Neural cell (in vitro differentiated cells): ENCODE measurements at regions not wholly inside any gene's neighbourhood (a gene's known extent, or its start where the extent isn't known, plus 50 kb on each side); places are given as distances from the start of the nearest gene placed in this dataset.
"Not testable (repeated sequence)": the region's sequence is repeated elsewhere in the genome, so short reads cannot be mapped to it uniquely, and the experiment has no call there.

ENCODE experiments used
- EP300 ChIP-seq: fragments of 450-650 bp; conservative IDR thresholded peaks from 2 replicates; pipeline ENCODE4 v1.6.1; 2014; ENCODE audit warnings: antibody characterized with exemption, mild to moderate bottlenecking, moderate library complexity; ENCODE audit not compliant: poor library complexity, severe bottlenecking
- EZH2 ChIP-seq: fragments of 200-600, 300-800 bp; shearing (Covaris generic), sonication (generic); IDR thresholded peaks from 2 replicates; pipeline ENCODE4 v1.6.1; 2014; ENCODE audit warnings: antibody characterized with exemption, low read length, borderline replicate concordance, mild to moderate bottlenecking; ENCODE audit not compliant: insufficient read depth, poor library complexity, severe bottlenecking
- POLR2AphosphoS5 ChIP-seq: IDR thresholded peaks from 2 replicates; pipeline ENCODE4 v1.6.1; 2012
- TAF1 ChIP-seq: IDR thresholded peaks from 2 replicates; pipeline ENCODE4 v1.6.1; 2012; ENCODE audit warnings: low read depth
- TF ChIP-seq, protein P1 (sequence below): fragments of 450-650 bp; IDR thresholded peaks from 2 replicates; pipeline ENCODE4 v1.5.1; 2014; ENCODE audit warnings: antibody characterized with exemption, mild to moderate bottlenecking, moderate library complexity; ENCODE audit not compliant: poor library complexity, severe bottlenecking
- TF ChIP-seq, protein P2 (sequence below): IDR thresholded peaks from 2 replicates; pipeline ENCODE4 v1.6.1; 2012; ENCODE audit warnings: borderline replicate concordance

DNA sequence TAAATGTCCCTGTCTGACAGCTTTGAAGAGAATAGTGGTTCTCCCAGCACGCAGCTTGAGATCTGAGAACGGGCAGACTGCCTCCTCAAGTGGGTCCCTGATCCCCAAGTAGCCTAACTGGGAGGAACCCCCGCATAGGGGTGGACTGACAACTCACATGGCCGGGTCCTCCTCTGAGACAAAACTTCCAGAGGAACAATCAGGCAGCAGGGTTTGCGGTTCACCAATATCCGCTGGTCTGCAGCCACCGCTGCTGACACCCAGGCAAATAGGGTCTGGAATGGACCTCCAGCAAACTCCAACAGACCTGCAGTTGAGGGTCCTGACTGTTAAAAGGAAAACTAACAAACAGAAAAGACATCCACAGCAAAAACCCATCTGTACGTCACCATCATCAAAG, 106.5 kb downstream of the TPBG start:
- not testable (repeated sequence) for TF ChIP-seq TAF1, EZH2, POLR2AphosphoS5, EP300
- TF ChIP-seq, protein P1, sequence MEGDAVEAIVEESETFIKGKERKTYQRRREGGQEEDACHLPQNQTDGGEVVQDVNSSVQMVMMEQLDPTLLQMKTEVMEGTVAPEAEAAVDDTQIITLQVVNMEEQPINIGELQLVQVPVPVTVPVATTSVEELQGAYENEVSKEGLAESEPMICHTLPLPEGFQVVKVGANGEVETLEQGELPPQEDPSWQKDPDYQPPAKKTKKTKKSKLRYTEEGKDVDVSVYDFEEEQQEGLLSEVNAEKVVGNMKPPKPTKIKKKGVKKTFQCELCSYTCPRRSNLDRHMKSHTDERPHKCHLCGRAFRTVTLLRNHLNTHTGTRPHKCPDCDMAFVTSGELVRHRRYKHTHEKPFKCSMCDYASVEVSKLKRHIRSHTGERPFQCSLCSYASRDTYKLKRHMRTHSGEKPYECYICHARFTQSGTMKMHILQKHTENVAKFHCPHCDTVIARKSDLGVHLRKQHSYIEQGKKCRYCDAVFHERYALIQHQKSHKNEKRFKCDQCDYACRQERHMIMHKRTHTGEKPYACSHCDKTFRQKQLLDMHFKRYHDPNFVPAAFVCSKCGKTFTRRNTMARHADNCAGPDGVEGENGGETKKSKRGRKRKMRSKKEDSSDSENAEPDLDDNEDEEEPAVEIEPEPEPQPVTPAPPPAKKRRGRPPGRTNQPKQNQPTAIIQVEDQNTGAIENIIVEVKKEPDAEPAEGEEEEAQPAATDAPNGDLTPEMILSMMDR: not testable (repeated sequence)
- TF ChIP-seq, protein P2, sequence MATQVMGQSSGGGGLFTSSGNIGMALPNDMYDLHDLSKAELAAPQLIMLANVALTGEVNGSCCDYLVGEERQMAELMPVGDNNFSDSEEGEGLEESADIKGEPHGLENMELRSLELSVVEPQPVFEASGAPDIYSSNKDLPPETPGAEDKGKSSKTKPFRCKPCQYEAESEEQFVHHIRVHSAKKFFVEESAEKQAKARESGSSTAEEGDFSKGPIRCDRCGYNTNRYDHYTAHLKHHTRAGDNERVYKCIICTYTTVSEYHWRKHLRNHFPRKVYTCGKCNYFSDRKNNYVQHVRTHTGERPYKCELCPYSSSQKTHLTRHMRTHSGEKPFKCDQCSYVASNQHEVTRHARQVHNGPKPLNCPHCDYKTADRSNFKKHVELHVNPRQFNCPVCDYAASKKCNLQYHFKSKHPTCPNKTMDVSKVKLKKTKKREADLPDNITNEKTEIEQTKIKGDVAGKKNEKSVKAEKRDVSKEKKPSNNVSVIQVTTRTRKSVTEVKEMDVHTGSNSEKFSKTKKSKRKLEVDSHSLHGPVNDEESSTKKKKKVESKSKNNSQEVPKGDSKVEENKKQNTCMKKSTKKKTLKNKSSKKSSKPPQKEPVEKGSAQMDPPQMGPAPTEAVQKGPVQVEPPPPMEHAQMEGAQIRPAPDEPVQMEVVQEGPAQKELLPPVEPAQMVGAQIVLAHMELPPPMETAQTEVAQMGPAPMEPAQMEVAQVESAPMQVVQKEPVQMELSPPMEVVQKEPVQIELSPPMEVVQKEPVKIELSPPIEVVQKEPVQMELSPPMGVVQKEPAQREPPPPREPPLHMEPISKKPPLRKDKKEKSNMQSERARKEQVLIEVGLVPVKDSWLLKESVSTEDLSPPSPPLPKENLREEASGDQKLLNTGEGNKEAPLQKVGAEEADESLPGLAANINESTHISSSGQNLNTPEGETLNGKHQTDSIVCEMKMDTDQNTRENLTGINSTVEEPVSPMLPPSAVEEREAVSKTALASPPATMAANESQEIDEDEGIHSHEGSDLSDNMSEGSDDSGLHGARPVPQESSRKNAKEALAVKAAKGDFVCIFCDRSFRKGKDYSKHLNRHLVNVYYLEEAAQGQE: not testable (repeated sequence)
